ENCODE measurements at regions not wholly inside any gene's neighbourhood (a gene's known extent, or its start where the extent isn't known, plus 50 kb on each side); places are given as distances from the start of the nearest gene placed in this dataset.

DNA sequence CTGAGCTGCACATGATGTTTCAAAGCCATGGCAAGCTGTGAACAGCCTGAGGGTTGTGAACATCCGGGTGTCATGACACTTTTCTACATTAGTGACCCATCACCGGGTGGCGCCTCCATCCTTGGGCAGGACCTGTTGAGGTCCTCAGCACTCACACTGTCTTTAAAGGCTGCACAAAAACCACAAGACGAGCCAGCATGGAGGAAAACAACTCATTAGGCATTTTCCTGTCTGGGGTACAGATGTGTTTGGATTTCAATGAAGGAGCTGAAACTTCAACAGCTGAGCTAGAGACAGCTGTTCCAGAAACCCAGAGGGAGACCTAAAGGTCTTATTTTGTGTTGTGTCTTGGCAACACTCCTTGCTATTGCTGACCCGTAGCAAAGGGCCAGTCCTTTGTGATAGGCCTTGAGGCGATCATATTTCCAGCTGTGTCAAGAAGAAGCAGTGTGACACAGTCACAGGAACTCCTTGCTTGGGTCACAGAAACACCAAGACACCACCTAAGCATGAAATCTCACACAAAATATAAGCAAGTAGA, 151.8 kb upstream of the VLDLR start:
- H3K36me3 ChIP-seq (ENCODE audit: insufficient read depth, low read depth, low read length) = no peaks in the 10 kb centered on the region
- no peaks in the 10 kb centered on the region; the same call in 1 of the 2 replicates for H3K9me3 ChIP-seq (ENCODE audit: insufficient read depth, low read depth, low read length)
- no peaks in the 10 kb centered on the region for H3K4me1 ChIP-seq (ENCODE audit: insufficient read depth, low read length)
- H3K27ac ChIP-seq (ENCODE audit: low read length) = no peak overlapping the region
- no peak overlapping the region for H3K4me3 ChIP-seq (ENCODE audit: low read length)
- H3K27me3 ChIP-seq (ENCODE audit: insufficient read depth, low read length) = no peaks in the 10 kb centered on the region
- H3K9ac ChIP-seq (ENCODE audit: low read depth, low read length) = no peak overlapping the region

DNA sequence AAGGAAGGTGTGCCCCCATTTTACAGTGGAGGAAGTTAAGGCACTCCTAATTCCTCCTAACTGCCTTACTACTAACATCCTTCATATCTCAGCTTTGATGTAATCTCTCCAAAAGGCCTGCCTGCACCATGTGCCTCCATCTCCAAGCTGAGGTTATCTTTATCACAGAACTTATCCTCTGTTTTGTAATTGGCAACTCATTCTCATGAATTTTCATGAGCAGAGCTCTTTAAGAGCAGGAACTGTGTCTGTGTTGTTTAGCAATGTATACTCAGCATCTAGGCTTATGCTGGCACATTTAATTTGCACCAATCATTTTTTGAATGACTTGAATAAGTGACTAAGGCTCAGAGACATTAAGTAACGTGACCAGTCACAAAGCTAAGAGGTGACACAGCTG, 147.9 kb upstream of the VLDLR start:
- no peak overlapping the region for H3K9ac ChIP-seq (ENCODE audit: low read depth, low read length)
- H3K27ac ChIP-seq (ENCODE audit: low read length) = no peak overlapping the region
- H3K27me3 ChIP-seq (ENCODE audit: insufficient read depth, low read length) = no peaks in the 10 kb centered on the region
- no peaks in the 10 kb centered on the region for H3K9me3 ChIP-seq (ENCODE audit: insufficient read depth, low read depth, low read length)
- no peak overlapping the region for H3K4me3 ChIP-seq (ENCODE audit: low read length)
- no peaks in the 10 kb centered on the region for H3K36me3 ChIP-seq (ENCODE audit: insufficient read depth, low read depth, low read length)
- 0 out of 2 replicates have a peak, but pooled peaks cover 4% of the 10 kb centered on the region for H3K4me1 ChIP-seq (ENCODE audit: insufficient read depth, low read length)

GRCh38 chr9:2477755-2478154, 143.8 kb upstream of the VLDLR start:
- Histone ChIP-seq H3K9ac (ENCODE audit: low read depth, low read length) (no peak overlapping the region), H3K27me3 (ENCODE audit: insufficient read depth, low read length) (no peaks in the 10 kb centered on the region), H3K4me3 (ENCODE audit: low read length) (no peak overlapping the region), H3K36me3 (ENCODE audit: insufficient read depth, low read depth, low read length) (no peaks in the 10 kb centered on the region), H3K4me1 (ENCODE audit: insufficient read depth, low read length) (0 out of 2 replicates have a peak, but pooled peaks cover 4% of the 10 kb centered on the region), H3K9me3 (ENCODE audit: insufficient read depth, low read depth, low read length) (no peaks in the 10 kb centered on the region), H3K27ac (ENCODE audit: low read length) (no peak overlapping the region)

- 0 out of 2 replicates have a peak, but pooled peaks cover 4% of the 10 kb centered on the region for H3K4me1 ChIP-seq (ENCODE audit: insufficient read depth, low read length)
- no peak overlapping the region for H3K4me3 ChIP-seq (ENCODE audit: low read length)
- H3K9me3 ChIP-seq (ENCODE audit: insufficient read depth, low read depth, low read length) = no peaks in the 10 kb centered on the region
- no peak overlapping the region for H3K9ac ChIP-seq (ENCODE audit: low read depth, low read length)
- H3K27ac ChIP-seq (ENCODE audit: low read length) = no peak overlapping the region
- no peaks in the 10 kb centered on the region for H3K27me3 ChIP-seq (ENCODE audit: insufficient read depth, low read length)
- no peaks in the 10 kb centered on the region for H3K36me3 ChIP-seq (ENCODE audit: insufficient read depth, low read depth, low read length)
Measured at GRCh38 chr9:2478421-2478820, 143.2 kb upstream of the VLDLR start.

DNA sequence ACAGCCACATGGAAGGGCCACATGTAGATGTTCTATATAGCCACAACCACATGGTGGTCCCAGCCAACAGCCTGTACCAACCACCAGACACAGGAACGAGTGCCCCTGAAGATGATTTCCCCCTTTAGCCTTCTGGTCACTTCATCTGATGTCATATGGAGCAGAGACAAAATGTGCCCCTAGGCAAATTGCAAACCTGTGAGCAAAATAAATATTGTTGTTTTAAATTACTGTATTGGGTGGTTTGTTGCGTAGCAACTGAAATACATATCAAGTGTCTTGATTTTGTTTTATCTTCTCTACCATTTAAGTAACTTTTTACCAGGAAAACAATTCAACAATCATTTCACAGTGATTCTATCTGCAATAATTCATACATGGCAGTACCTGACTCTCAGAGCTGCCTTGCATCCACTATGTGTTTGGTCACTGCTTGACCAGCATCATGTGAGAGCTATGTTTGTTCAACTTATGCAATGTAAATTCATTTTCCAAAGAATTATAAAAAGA, 142.5 kb upstream of the VLDLR start:
- Histone ChIP-seq H3K27ac (ENCODE audit: low read length) (no peak overlapping the region), H3K4me1 (ENCODE audit: insufficient read depth, low read length) (0 out of 2 replicates have a peak, but pooled peaks cover 4% of the 10 kb centered on the region), H3K9me3 (ENCODE audit: insufficient read depth, low read depth, low read length) (no peaks in the 10 kb centered on the region), H3K4me3 (ENCODE audit: low read length) (no peak overlapping the region), H3K27me3 (ENCODE audit: insufficient read depth, low read length) (no peaks in the 10 kb centered on the region), H3K9ac (ENCODE audit: low read depth, low read length) (no peak overlapping the region), H3K36me3 (ENCODE audit: insufficient read depth, low read depth, low read length) (no peaks in the 10 kb centered on the region)

- no peak overlapping the region for H3K27ac ChIP-seq (ENCODE audit: low read length)
- no peak overlapping the region for H3K4me3 ChIP-seq (ENCODE audit: low read length)
- H3K4me1 ChIP-seq (ENCODE audit: insufficient read depth, low read length) = 0 out of 2 replicates have a peak, but pooled peaks cover 4% of the 10 kb centered on the region
- no peaks in the 10 kb centered on the region for H3K9me3 ChIP-seq (ENCODE audit: insufficient read depth, low read depth, low read length)
- no peaks in the 10 kb centered on the region for H3K27me3 ChIP-seq (ENCODE audit: insufficient read depth, low read length)
- H3K9ac ChIP-seq (ENCODE audit: low read depth, low read length) = no peak overlapping the region
- no peaks in the 10 kb centered on the region for H3K36me3 ChIP-seq (ENCODE audit: insufficient read depth, low read depth, low read length)
Measured at GRCh38 chr9:2480255-2480837, 141.2 kb upstream of the VLDLR start.

GRCh38 chr9:2481216-2481615, 140.4 kb upstream of the VLDLR start:
- Histone ChIP-seq H3K36me3 (ENCODE audit: insufficient read depth, low read depth, low read length) (no peaks in the 10 kb centered on the region), H3K9ac (ENCODE audit: low read depth, low read length) (no peak overlapping the region), H3K27me3 (ENCODE audit: insufficient read depth, low read length) (no peaks in the 10 kb centered on the region), H3K4me1 (ENCODE audit: insufficient read depth, low read length) (0 out of 2 replicates have a peak, but pooled peaks cover 4% of the 10 kb centered on the region), H3K4me3 (ENCODE audit: low read length) (no peak overlapping the region), H3K27ac (ENCODE audit: low read length) (no peak overlapping the region), H3K9me3 (ENCODE audit: insufficient read depth, low read depth, low read length) (no peaks in the 10 kb centered on the region)

GRCh38 chr9:2486988-2487387, 134.6 kb upstream of the VLDLR start:
- H3K4me1 ChIP-seq (ENCODE audit: insufficient read depth, low read length) = no peaks in the 10 kb centered on the region
- no peak overlapping the region for H3K27ac ChIP-seq (ENCODE audit: low read length)
- no peak overlapping the region for H3K4me3 ChIP-seq (ENCODE audit: low read length)
- no peak overlapping the region for H3K9ac ChIP-seq (ENCODE audit: low read depth, low read length)
- H3K36me3 ChIP-seq (ENCODE audit: insufficient read depth, low read depth, low read length) = no peaks in the 10 kb centered on the region
- H3K9me3 ChIP-seq (ENCODE audit: insufficient read depth, low read depth, low read length) = no peaks in the 10 kb centered on the region
- no peaks in the 10 kb centered on the region for H3K27me3 ChIP-seq (ENCODE audit: insufficient read depth, low read length)

GRCh38 chr9:2489838-2490314, 131.7 kb upstream of the VLDLR start:
- H3K9me3 ChIP-seq (ENCODE audit: insufficient read depth, low read depth, low read length) = no peaks in the 10 kb centered on the region
- H3K36me3 ChIP-seq (ENCODE audit: insufficient read depth, low read depth, low read length) = no peaks in the 10 kb centered on the region
- H3K4me1 ChIP-seq (ENCODE audit: insufficient read depth, low read length) = peaks cover 6% of the 10 kb centered on the region
- H3K27ac ChIP-seq (ENCODE audit: low read length) = no peak overlapping the region
- no peak overlapping the region for H3K9ac ChIP-seq (ENCODE audit: low read depth, low read length)
- no peak overlapping the region for H3K4me3 ChIP-seq (ENCODE audit: low read length)
- H3K27me3 ChIP-seq (ENCODE audit: insufficient read depth, low read length) = no peaks in the 10 kb centered on the region

DNA sequence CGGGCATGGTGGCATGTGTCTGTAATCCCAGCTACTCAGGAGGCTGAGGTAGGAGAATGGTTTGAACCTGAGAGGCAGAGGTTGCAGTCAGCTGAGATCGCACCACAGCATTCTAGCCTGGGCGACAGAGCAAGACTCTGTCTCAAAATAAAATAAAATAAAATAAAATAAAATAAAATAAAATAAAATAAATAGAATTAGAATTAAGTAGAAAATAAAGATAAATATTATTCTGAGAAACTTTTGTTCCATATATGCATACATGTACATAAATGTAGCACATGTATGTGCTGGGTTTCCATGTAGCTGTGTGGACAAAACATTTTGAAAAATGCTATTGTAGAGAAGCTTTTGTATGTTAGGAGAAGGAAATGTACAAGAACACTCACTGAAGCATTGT, 129.4 kb upstream of the VLDLR start:
- Histone ChIP-seq H3K9ac (ENCODE audit: low read depth, low read length) (no peak overlapping the region), H3K4me3 (ENCODE audit: low read length) (no peak overlapping the region), H3K9me3 (ENCODE audit: insufficient read depth, low read depth, low read length) (no peaks in the 10 kb centered on the region), H3K27me3 (ENCODE audit: insufficient read depth, low read length) (no peaks in the 10 kb centered on the region), H3K36me3 (ENCODE audit: insufficient read depth, low read depth, low read length) (no peaks in the 10 kb centered on the region), H3K4me1 (ENCODE audit: insufficient read depth, low read length) (peaks cover 10% of the 10 kb centered on the region), H3K27ac (ENCODE audit: low read length) (no peak overlapping the region)

GRCh38 chr9:2493109-2493508, 128.5 kb upstream of the VLDLR start:
- Histone ChIP-seq H3K27ac (ENCODE audit: low read length) (no peak overlapping the region), H3K4me3 (ENCODE audit: low read length) (no peak overlapping the region), H3K9ac (ENCODE audit: low read depth, low read length) (no peak overlapping the region), H3K27me3 (ENCODE audit: insufficient read depth, low read length) (no peaks in the 10 kb centered on the region), H3K4me1 (ENCODE audit: insufficient read depth, low read length) (peaks cover 10% of the 10 kb centered on the region), H3K36me3 (ENCODE audit: insufficient read depth, low read depth, low read length) (no peaks in the 10 kb centered on the region), H3K9me3 (ENCODE audit: insufficient read depth, low read depth, low read length) (no peaks in the 10 kb centered on the region)

GRCh38 chr9:2493529-2493928, 128.1 kb upstream of the VLDLR start:
- peaks cover 10% of the 10 kb centered on the region for H3K4me1 ChIP-seq (ENCODE audit: insufficient read depth, low read length)
- no peaks in the 10 kb centered on the region for H3K9me3 ChIP-seq (ENCODE audit: insufficient read depth, low read depth, low read length)
- H3K9ac ChIP-seq (ENCODE audit: low read depth, low read length) = no peak overlapping the region
- no peaks in the 10 kb centered on the region for H3K36me3 ChIP-seq (ENCODE audit: insufficient read depth, low read depth, low read length)
- no peak overlapping the region for H3K4me3 ChIP-seq (ENCODE audit: low read length)
- no peak overlapping the region for H3K27ac ChIP-seq (ENCODE audit: low read length)
- H3K27me3 ChIP-seq (ENCODE audit: insufficient read depth, low read length) = no peaks in the 10 kb centered on the region
